HFF-Myc (cell line): ENCODE measurements at regions not wholly inside any gene's neighbourhood (a gene's known extent, or its start where the extent isn't known, plus 50 kb on each side); places are given as distances from the start of the nearest gene placed in this dataset.
"Not testable (repeated sequence)": the region's sequence is repeated elsewhere in the genome, so short reads cannot be mapped to it uniquely, and the experiment has no call there.

ENCODE experiments used
- DNase-seq: peaks from one replicate; pipeline ENCODE4 v3.0.0-alpha.2; 2011; ENCODE audit warnings: low read depth; ENCODE audit errors: extremely low read depth
- H3K4me3 ChIP-seq: replicated peaks from 2 replicates; pipeline ENCODE4 v1.5.1; 2011; ENCODE audit warnings: low read depth, mild to moderate bottlenecking, control low read depth, low read length
- CTCF ChIP-seq: IDR thresholded peaks from 2 replicates; pipeline ENCODE4 v1.5.1; 2012; ENCODE audit warnings: mild to moderate bottlenecking, low read depth, low read length, control low read depth; ENCODE audit errors: missing control alignments

GRCh38 chr2:42978175-42978886 lies 185.9 kb upstream of the HAAO start:
- no peak overlapping the region for H3K4me3 ChIP-seq
- TF ChIP-seq CTCF: no peak
- DNase-seq: no peak

- no peak overlapping the region for H3K4me3 ChIP-seq
- DNase-seq: no peak
- no peak for TF ChIP-seq CTCF
These were observed 185.1 kb upstream of the HAAO start for GRCh38 chr2:42977270-42978174.

GRCh38 chr2:42976351-42976750 lies 184.0 kb upstream of the HAAO start:
- DNase-seq: no peak
- H3K4me3 ChIP-seq: no peak overlapping the region
- TF ChIP-seq CTCF: no peak

GRCh38 chr2:42974721-42975717 lies 182.6 kb upstream of the HAAO start:
- DNase-seq: no peak
- peak; percentile 78 for TF ChIP-seq CTCF
- 0 out of 2 replicates have a peak overlapping the region, but pooled peaks have one; percentile 4 for H3K4me3 ChIP-seq

- DNase-seq: no peak
- no peak overlapping the region for H3K4me3 ChIP-seq
- TF ChIP-seq CTCF: no peak
These were observed 181.9 kb upstream of the HAAO start for GRCh38 chr2:42974169-42974720.

GRCh38 chr2:42973726-42974125 lies 181.3 kb upstream of the HAAO start:
- no peak for TF ChIP-seq CTCF
- no peak for DNase-seq
- no peak overlapping the region for H3K4me3 ChIP-seq

- H3K4me3 ChIP-seq, DNase-seq: not testable (repeated sequence)
These were observed 180.6 kb upstream of the HAAO start for GRCh38 chr2:42972933-42973516.
